Tibial nerve (tissue), 4 donors: ENCODE measurements at regions not wholly inside any gene's neighbourhood (a gene's known extent, or its start where the extent isn't known, plus 50 kb on each side); places are given as distances from the start of the nearest gene placed in this dataset.

ENCODE experiments used
- DNase-seq, 2 donors: peaks; one replicate each; pipeline ENCODE4 v3.0.0-alpha.2; 2019; ENCODE audit warnings: low spot score in 2 of 2
- H3K27ac ChIP-seq, 4 donors: fragments of 200-600 bp; sonication (generic) in 3 of 4; one replicate each; pipeline ENCODE4 v1.5.1; 2017 to 2019; ENCODE audit warnings: mild to moderate bottlenecking in 1 of 4
- H3K27me3 ChIP-seq, 2 donors: fragments of 200-600 bp; sonication (generic) in 1 of 2; one replicate each; pipeline versions ENCODE4 v1.5.1 to v1.6.0; 2017 to 2019
- H3K36me3 ChIP-seq, 3 donors: fragments of 200-600 bp; sonication (generic); one replicate each; pipeline ENCODE4 v1.5.1; 2018 to 2019
- H3K4me1 ChIP-seq, 4 donors: fragments of 200-600 bp; sonication (generic) in 3 of 4; one replicate each; pipeline ENCODE4 v1.5.1; 2017 to 2019
- H3K4me3 ChIP-seq, 4 donors: fragments of 200-600 bp; sonication (generic) in 3 of 4; one replicate each; pipeline ENCODE4 v1.5.1; 2017 to 2019; ENCODE audit warnings: mild to moderate bottlenecking in 1 of 4, moderate library complexity in 1 of 4
- H3K9me3 ChIP-seq, 4 donors: fragments of 200-600 bp; sonication (generic) in 3 of 4; one replicate each; pipeline ENCODE4 v1.5.1; 2017 to 2019
- CTCF ChIP-seq, 5 experiments: fragments of 200-600 bp in 3 of 5; fragments of 450-650 bp in 2 of 5; sonication (generic) in 3 of 5; IDR thresholded peaks; one replicate each; pipeline ENCODE4 v1.5.1; 2016 to 2019; ENCODE audit warnings: antibody characterized with exemption in 5 of 5, mild to moderate bottlenecking in 3 of 5, moderate library complexity in 2 of 5
- EP300 ChIP-seq, 2 donors: sonication (generic); formaldehyde crosslinking; IDR thresholded peaks; one replicate each; pipeline ENCODE4 v1.6.1; 2017; ENCODE audit warnings: antibody characterized with exemption in 2 of 2, mild to moderate bottlenecking in 1 of 2
- POLR2A ChIP-seq, 2 donors: fragments of 450-650 bp; IDR thresholded peaks; one replicate each; pipeline ENCODE4 v1.6.1; 2017; ENCODE audit warnings: antibody characterized with exemption in 2 of 2, mild to moderate bottlenecking in 2 of 2, moderate library complexity in 2 of 2
- WGBS, 2 donors: methylation state at CpG; one replicate each; pipeline ENCODE4 v1.1.5; 2018; 5-methylcytosine and 5-hydroxymethylcytosine counted together

GRCh38 chr2:122545821-122546220 lies 790.4 kb downstream of the TSN start:
- WGBS, 2 donors = 80 to 82% methylated on average over 4 of the region's 4 CpGs
- H3K27ac ChIP-seq = no peak overlapping the region

GRCh38 chr2:122562775-122563174 lies 807.3 kb downstream of the TSN start:
- Histone ChIP-seq H3K4me1 (no peaks in the 10 kb centered on the region), H3K27me3 (no peaks in the 10 kb centered on the region), H3K36me3 (no peaks in the 10 kb centered on the region), H3K27ac (no peak overlapping the region), H3K9me3 (no peaks in the 10 kb centered on the region), H3K4me3 (no peak overlapping the region)
- 24 to 38% methylated on average over 1 of the region's 1 CpG for WGBS, 2 donors
- DNase-seq = no peak
- TF ChIP-seq EP300 (IDR thresholded peaks at IDR 0.05) = no peak
- TF ChIP-seq POLR2A (IDR thresholded peaks at IDR 0.05) = no peak
- no peak for TF ChIP-seq CTCF (IDR thresholded peaks at IDR 0.05)

More at GRCh38 chr2:122545821-122546220, 790.4 kb downstream of the TSN start:
- H3K4me3 ChIP-seq = no peak overlapping the region
- TF ChIP-seq POLR2A (IDR thresholded peaks at IDR 0.05) (no peak), CTCF (IDR thresholded peaks at IDR 0.05) (no peak), EP300 (IDR thresholded peaks at IDR 0.05) (no peak)
- no peaks in the 10 kb centered on the region for H3K4me1 ChIP-seq
- no peaks in the 10 kb centered on the region for H3K36me3 ChIP-seq
- DNase-seq = no peak
- H3K27me3 ChIP-seq = no peaks in the 10 kb centered on the region
- H3K9me3 ChIP-seq = peaks cover 0 to 4% (median 0%) of the 10 kb centered on the region in 4 donors

- no peaks in the 10 kb centered on the region for H3K36me3 ChIP-seq
- H3K27me3 ChIP-seq = no peaks in the 10 kb centered on the region
- H3K27ac ChIP-seq = no peak overlapping the region
- DNase-seq = no peak
- TF ChIP-seq CTCF (IDR thresholded peaks at IDR 0.05) (no peak), POLR2A (IDR thresholded peaks at IDR 0.05) (no peak), EP300 (IDR thresholded peaks at IDR 0.05) (no peak)
- H3K4me1 ChIP-seq = no peaks in the 10 kb centered on the region
- no peak overlapping the region for H3K4me3 ChIP-seq
- no peaks in the 10 kb centered on the region for H3K9me3 ChIP-seq
- 51 to 70% methylated on average over 2 of the region's 2 CpGs for WGBS, 2 donors
Observed at GRCh38 chr2:122563781-122564180, 808.3 kb downstream of the TSN start.

GRCh38 chr2:122564843-122565242 lies 809.4 kb downstream of the TSN start:
- DNase-seq = no peak
- H3K4me3 ChIP-seq = no peak overlapping the region
- H3K9me3 ChIP-seq = no peaks in the 10 kb centered on the region
- H3K27me3 ChIP-seq = no peaks in the 10 kb centered on the region
- TF ChIP-seq POLR2A (IDR thresholded peaks at IDR 0.05) (no peak), EP300 (IDR thresholded peaks at IDR 0.05) (no peak), CTCF (IDR thresholded peaks at IDR 0.05) (no peak)
- no peaks in the 10 kb centered on the region for H3K36me3 ChIP-seq
- H3K27ac ChIP-seq = no peak overlapping the region
- WGBS, 2 donors = 93 to 96% methylated on average over 4 of the region's 4 CpGs
- no peaks in the 10 kb centered on the region for H3K4me1 ChIP-seq

GRCh38 chr2:122565364-122565763 lies 809.9 kb downstream of the TSN start:
- no peaks in the 10 kb centered on the region for H3K36me3 ChIP-seq
- 0 to 75% methylated on average over 1 of the region's 1 CpG for WGBS, 2 donors
- TF ChIP-seq EP300 (IDR thresholded peaks at IDR 0.05) (no peak), CTCF (IDR thresholded peaks at IDR 0.05) (no peak), POLR2A (IDR thresholded peaks at IDR 0.05) (no peak)
- H3K4me3 ChIP-seq = no peak overlapping the region
- no peak overlapping the region for H3K27ac ChIP-seq
- no peaks in the 10 kb centered on the region for H3K27me3 ChIP-seq
- H3K9me3 ChIP-seq = no peaks in the 10 kb centered on the region
- no peaks in the 10 kb centered on the region for H3K4me1 ChIP-seq
- DNase-seq = no peak
